MG63 (cell line): ENCODE measurements at regions not wholly inside any gene's neighbourhood (a gene's known extent, or its start where the extent isn't known, plus 50 kb on each side); places are given as distances from the start of the nearest gene placed in this dataset.
"Not testable (repeated sequence)": the region's sequence is repeated elsewhere in the genome, so short reads cannot be mapped to it uniquely, and the experiment has no call there.

Experiments used
- DNase-seq: peaks from one replicate; pipeline ENCODE4 v3.0.0-alpha.2; 2020
- H3K27me3 ChIP-seq: fragments of 250-450 bp; sonication (Bioruptor Pico); 2 replicates; pipeline ENCODE4 v1.5.1; 2020; ENCODE audit warnings: mild to moderate bottlenecking, moderate library complexity
- H3K36me3 ChIP-seq: fragments of 250-450 bp; sonication (Bioruptor Pico); 2 replicates; pipeline ENCODE4 v1.5.1; 2020; ENCODE audit warnings: mild to moderate bottlenecking, moderate library complexity
- H3K4me3 ChIP-seq: fragments of 250-450 bp; sonication (Bioruptor Pico); 2 replicates; pipeline ENCODE4 v1.5.1; 2020; ENCODE audit warnings: mild to moderate bottlenecking, moderate library complexity
- H3K9me3 ChIP-seq: fragments of 250-450 bp; sonication (Bioruptor Pico); 2 replicates; pipeline ENCODE4 v1.5.1; 2020; ENCODE audit warnings: mild to moderate bottlenecking, moderate library complexity

- Histone ChIP-seq H3K9me3 (peaks cover 3% of the 10 kb centered on the region), H3K36me3 (no peaks in the 10 kb centered on the region), H3K4me3 (no peak overlapping the region), H3K27me3 (no peaks in the 10 kb centered on the region)
- DNase-seq, result no peak
These were observed 315.8 kb upstream of the GRAMD2B start for GRCh38 chr5:126107381-126107780.

DNA sequence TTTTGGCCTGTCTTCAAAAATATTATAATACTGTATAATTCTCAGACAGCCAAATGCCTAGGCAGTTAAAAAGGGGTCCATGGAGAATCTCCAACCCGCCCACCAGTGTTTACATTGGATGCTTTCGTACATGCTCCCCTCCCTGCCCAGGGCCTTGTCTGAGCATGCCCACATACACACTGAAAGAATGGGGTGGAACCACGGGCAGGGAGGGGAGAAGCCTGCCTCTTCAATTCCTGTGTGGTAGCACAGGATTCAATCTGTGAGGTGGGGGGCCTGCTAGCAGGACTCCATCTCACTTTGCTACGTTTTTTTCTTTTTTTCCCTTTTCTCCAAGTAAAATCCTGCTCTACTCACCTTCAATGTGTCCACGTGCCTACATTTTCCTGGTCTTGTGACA lies 314.7 kb upstream of the GRAMD2B start:
- no peak for DNase-seq
- no peaks in the 10 kb centered on the region for H3K27me3 ChIP-seq
- peaks cover 3% of the 10 kb centered on the region for H3K9me3 ChIP-seq
- no peak overlapping the region for H3K4me3 ChIP-seq
- no peaks in the 10 kb centered on the region for H3K36me3 ChIP-seq

DNA sequence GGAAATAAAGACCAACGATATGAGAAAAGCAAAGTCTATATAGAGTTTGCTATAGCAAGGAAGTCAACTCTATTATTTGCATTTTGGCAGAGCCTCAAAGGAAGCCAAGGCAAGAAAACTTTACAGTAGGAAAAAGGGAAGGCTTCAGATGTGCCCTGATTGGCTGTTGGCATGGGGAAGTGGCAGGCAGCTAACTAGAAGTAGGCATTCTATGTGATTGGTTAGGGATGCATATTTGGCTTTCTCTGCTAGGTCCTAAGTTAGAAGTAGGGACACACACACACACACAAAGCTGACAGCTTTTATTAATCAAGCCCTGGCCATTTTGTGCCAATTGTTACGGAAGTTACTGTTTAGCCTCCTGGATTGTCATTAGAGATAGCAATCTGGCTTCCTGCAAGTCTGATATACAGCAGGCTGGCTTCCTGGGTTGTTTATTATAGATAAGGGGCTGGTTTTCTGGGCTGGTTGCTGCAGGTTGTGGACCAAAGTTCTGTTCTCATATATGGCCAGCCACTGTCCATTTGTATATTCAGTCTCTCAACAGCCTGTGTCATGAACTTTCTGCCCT lies 308.1 kb upstream of the GRAMD2B start:
- no peak for DNase-seq
- Histone ChIP-seq H3K4me3 (no peak overlapping the region), H3K27me3 (no peaks in the 10 kb centered on the region)

DNA sequence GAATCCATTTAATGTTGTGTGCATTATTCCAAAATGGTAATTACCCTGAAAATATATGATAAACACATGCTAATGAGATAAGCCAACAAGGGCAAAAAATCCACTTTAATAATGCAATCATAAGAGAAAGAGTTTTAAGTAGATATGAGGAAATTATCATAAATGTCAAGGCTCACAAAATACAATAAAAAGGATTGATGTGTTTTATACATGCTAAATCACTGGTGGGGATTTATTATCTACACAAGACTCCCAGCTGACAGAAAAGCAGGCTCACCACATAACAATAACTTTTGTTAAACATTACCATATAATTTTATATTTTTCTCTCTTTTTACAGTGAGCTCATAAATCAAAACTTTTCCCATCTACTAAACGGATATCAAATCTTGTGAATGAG lies 306.2 kb upstream of the GRAMD2B start:
- H3K4me3 ChIP-seq, result no peak overlapping the region
- no peaks in the 10 kb centered on the region for H3K36me3 ChIP-seq
- H3K9me3 ChIP-seq, result peaks cover 2% of the 10 kb centered on the region
- no peaks in the 10 kb centered on the region for H3K27me3 ChIP-seq
- no peak for DNase-seq

More for the DNA sequence above, 308.1 kb upstream of the GRAMD2B start:
- peaks cover 3% of the 10 kb centered on the region for H3K9me3 ChIP-seq
- H3K36me3 ChIP-seq, result no peaks in the 10 kb centered on the region

DNA sequence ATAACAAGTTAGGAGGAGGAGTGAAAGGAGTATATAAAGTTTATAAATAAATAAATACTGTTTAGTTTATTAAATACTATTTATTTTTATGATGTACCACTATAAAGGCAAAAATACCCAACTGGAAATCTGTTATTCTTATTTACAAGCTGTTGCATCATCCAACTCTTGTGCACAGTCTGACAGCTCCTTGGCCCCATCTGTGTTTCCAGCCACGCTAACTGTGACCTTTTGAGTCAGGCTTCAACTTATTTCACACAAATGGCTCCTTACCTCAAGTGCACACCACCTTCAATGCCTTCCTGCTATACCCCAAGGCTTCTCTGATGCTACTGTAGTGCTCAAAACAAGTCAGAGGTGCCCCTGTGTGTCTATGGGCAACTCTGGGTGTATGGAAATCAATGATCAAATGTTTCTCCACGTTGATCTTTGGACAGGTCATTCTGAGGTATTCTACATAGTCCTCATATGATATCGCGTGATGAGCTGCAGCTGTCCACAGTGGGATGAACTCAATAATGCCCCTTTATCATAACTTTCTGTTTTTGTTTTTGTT lies 303.2 kb upstream of the GRAMD2B start:
- no peak overlapping the region for H3K4me3 ChIP-seq
- H3K9me3 ChIP-seq, result no peaks in the 10 kb centered on the region
- H3K36me3 ChIP-seq, result no peaks in the 10 kb centered on the region
- DNase-seq, result no peak
- no peaks in the 10 kb centered on the region for H3K27me3 ChIP-seq

GRCh38 chr5:126120939-126121338 lies 302.3 kb upstream of the GRAMD2B start:
- Histone ChIP-seq H3K4me3 (no peak overlapping the region), H3K27me3 (no peaks in the 10 kb centered on the region), H3K36me3 (no peaks in the 10 kb centered on the region), H3K9me3 (no peaks in the 10 kb centered on the region)
- no peak for DNase-seq

DNA sequence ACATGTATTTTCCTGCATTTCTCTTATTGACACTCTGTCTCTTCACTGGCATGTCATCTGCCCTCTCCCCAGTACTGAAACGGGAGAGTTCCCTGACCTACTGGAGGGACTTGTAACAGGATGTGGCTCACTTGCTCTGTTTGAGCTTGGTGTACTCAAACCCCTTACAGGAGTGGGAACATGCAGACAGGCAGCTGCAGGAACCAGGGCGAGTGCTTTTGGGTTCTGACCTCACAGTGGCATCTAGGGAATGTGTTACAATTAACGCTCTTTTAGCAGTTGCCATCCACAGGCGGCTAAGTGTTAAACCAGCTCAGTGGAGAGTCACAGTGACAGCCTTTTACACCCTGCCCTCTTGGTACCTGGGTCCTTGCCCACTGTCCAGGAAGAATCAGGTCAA lies 300.3 kb upstream of the GRAMD2B start:
- no peak for DNase-seq
- Histone ChIP-seq H3K27me3 (no peaks in the 10 kb centered on the region), H3K4me3 (no peak overlapping the region), H3K36me3 (no peaks in the 10 kb centered on the region), H3K9me3 (no peaks in the 10 kb centered on the region)

GRCh38 chr5:126124706-126125345 lies 298.4 kb upstream of the GRAMD2B start:
- peak; percentile 32 for DNase-seq
- Histone ChIP-seq H3K9me3 (no peaks in the 10 kb centered on the region), H3K36me3 (no peaks in the 10 kb centered on the region), H3K27me3 (no peaks in the 10 kb centered on the region), H3K4me3 (no peak overlapping the region)

DNA sequence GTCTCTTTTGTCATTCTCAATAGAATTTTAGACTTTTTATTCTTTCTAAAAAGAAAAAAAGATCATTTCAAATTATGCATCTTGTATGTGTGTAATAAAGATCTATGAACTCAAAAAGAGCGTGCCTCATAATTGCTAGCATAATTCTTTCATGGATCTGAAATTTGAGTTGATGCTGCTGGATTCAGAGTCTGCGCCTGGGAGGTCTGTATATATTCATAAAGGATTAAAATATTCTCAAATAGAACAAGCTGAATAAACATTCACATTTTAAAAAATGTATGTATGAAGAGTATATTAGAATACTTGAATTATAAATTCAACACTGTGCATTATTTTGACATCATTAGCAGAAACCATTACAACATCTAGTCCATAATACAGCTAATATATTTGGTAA lies 297.8 kb upstream of the GRAMD2B start:
- Histone ChIP-seq H3K27me3 (no peaks in the 10 kb centered on the region), H3K4me3 (no peak overlapping the region), H3K36me3 (no peaks in the 10 kb centered on the region), H3K9me3 (no peaks in the 10 kb centered on the region)
- no peak for DNase-seq

DNA sequence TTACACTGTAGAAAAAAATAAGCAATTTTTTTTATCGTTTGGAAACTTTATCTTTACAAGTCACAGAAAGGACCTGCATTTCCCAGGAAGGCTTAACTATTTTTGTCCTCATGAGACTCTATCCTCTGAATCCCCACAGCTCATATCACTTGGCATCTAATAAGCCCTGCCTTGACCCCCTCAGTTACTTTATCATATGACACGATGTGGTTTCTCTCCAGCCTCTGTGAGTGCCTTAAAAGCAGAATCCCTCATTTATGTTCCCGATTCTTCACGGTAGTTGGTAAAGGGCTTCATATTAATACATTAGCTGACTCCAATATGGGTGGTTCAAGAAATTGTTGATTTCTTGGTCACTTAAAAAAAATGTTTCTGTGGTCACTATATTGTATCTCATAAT lies 296.6 kb upstream of the GRAMD2B start:
- no peaks in the 10 kb centered on the region for H3K9me3 ChIP-seq
- no peak for DNase-seq

DNA sequence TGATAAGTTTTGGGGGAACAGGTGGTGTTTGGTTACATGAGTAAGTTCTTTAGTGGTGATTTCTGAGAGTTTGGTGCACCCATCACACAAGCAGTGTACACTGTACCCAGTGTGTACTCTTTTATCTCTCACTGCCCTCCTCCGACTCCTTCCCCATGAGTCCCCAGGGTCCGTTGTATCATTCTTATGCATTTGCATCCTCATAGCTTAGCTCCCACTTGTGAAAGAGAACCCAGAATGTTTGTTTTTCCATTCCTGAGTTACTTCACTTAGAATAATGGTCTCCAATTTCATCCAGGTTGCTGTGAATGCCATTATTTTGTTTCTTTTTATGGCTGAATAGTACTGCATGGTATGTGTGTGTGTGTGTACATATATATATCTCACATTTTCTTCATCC lies 295.8 kb upstream of the GRAMD2B start:
- H3K9me3 ChIP-seq, DNase-seq, H3K27me3 ChIP-seq, H3K36me3 ChIP-seq, H3K4me3 ChIP-seq: not testable (repeated sequence)

More for the DNA sequence above, 296.6 kb upstream of the GRAMD2B start:
- Histone ChIP-seq H3K4me3 (no peak overlapping the region), H3K36me3 (no peaks in the 10 kb centered on the region), H3K27me3 (no peaks in the 10 kb centered on the region)

DNA sequence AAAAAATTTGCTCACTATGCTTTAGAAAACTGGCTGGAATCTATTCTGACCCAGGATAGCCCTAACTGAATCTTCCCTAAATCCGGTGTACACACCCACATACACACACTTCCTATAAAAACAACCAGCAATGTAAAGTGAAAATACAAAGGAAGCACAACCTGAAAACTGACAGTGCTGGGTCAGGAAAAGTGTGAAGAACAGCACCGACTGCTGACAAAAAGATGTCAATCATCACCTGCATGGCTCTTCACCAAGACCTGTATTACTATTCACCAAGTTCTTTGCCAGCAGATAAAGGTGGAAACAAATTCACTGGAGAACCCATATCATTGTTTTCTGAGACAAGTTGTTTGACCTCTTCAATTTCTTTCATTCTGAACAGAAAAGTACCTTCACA lies 293.8 kb upstream of the GRAMD2B start:
- H3K9me3 ChIP-seq, result no peaks in the 10 kb centered on the region
- no peak overlapping the region for H3K4me3 ChIP-seq
- DNase-seq, result no peak
- H3K36me3 ChIP-seq, result no peaks in the 10 kb centered on the region
- no peaks in the 10 kb centered on the region for H3K27me3 ChIP-seq

DNA sequence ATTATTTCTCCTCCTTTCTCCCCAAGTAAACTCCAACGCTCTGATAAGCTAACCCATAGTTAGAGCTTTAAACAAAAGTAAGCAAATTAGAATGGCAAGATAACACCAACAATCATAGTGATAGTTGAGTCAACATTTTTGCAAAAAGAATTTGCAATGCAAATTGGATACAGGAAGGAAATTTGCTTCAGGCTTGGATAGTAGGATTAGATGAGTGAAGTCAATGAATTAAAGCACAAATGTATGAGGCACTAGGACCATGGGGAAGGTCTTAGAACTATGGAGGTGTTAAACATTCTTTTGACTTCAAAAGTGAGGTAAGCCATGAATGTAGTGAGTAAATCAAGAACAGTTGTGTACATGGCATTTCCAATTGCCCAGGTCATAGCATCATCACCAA lies 289.8 kb upstream of the GRAMD2B start:
- no peak for DNase-seq
- H3K9me3 ChIP-seq, result no peaks in the 10 kb centered on the region
- H3K4me3 ChIP-seq, result no peak overlapping the region
- H3K36me3 ChIP-seq, result no peaks in the 10 kb centered on the region
- H3K27me3 ChIP-seq, result no peaks in the 10 kb centered on the region

DNA sequence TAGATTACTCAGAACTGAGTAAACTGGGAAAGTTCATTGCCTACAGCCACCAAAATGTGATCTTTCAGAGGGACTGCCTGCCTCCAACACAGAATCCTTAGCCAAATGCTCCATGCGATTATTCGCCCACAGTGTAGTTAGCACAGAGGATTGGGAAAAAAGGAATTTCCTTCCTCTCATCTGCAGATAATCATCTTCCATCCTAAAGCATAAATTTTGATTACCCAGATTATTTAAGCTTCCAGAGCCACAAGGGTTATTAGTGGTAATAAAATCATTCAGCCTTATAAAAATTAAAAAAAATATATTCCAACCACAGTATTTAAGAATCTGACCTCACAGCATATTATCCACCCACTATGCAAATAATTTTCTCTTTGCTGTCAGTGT lies 285.3 kb upstream of the GRAMD2B start:
- Histone ChIP-seq H3K9me3 (no peaks in the 10 kb centered on the region), H3K4me3 (no peak overlapping the region), H3K27me3 (no peaks in the 10 kb centered on the region), H3K36me3 (no peaks in the 10 kb centered on the region)
- DNase-seq, result no peak

DNA sequence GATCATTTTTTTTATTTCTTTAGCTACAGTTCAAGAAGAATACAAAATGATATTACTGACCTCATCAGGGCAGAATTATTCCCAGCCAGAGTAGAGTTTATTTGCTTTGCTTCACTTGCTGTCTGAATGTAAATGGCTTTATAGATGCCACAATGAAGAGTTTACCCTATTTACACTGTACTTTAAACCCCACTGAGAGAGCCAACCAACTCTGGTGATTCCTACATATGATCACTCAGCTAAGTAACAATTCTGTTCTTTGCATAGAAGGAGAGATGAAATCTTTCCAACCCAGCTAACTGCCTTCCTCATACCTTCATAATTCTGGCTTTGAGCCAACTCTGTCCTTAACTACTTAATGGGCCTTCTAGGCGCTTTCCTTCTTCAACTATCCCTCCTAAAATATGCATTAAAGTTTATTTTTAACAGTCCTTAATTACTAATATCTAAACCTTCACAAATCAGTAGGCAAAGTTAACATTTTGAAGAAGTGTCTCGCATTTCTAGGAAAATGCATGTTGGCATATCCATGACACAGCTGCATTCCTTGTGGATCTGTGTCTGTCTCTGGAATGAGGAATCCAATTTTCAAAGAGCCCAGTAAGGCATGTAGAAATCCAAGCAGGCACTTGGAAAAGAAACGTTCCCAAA lies 284.8 kb upstream of the GRAMD2B start:
- Histone ChIP-seq H3K36me3 (no peaks in the 10 kb centered on the region), H3K27me3 (no peaks in the 10 kb centered on the region), H3K4me3 (no peak overlapping the region), H3K9me3 (no peaks in the 10 kb centered on the region)
- peak; percentile 6 for DNase-seq

- Histone ChIP-seq H3K36me3 (no peaks in the 10 kb centered on the region), H3K9me3 (no peaks in the 10 kb centered on the region), H3K27me3 (no peaks in the 10 kb centered on the region), H3K4me3 (no peak overlapping the region)
- DNase-seq, result no peak
These were observed 284.1 kb upstream of the GRAMD2B start for GRCh38 chr5:126139086-126139485.

DNA sequence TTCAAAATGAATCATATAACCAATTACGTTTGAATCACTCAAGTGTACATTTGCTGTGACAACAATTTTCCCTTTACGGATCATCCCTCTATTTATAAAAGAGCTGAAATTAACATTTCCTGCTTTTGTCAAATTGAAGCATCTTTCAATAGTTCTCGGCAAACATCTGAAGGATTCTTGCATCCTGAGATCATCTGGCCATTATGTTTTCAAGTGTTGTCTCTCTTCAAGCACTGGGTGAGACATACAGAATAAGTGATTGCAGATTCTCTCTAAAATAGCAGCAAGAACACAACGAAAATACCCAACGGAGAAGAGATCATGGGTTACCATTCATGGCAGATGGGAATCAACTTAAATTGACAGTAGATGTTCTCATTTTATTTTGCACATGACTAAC lies 283.4 kb upstream of the GRAMD2B start:
- Histone ChIP-seq H3K4me3 (no peak overlapping the region), H3K36me3 (no peaks in the 10 kb centered on the region), H3K9me3 (no peaks in the 10 kb centered on the region), H3K27me3 (no peaks in the 10 kb centered on the region)
- DNase-seq, result peak; percentile 2

- DNase-seq, result no peak
- Histone ChIP-seq H3K9me3 (no peaks in the 10 kb centered on the region), H3K36me3 (no peaks in the 10 kb centered on the region), H3K4me3 (no peak overlapping the region), H3K27me3 (no peaks in the 10 kb centered on the region)
These were observed 279.6 kb upstream of the GRAMD2B start for GRCh38 chr5:126143622-126144021.
